ENCODE measurements at regions not wholly inside any gene's neighbourhood (a gene's known extent, or its start where the extent isn't known, plus 50 kb on each side); places are given as distances from the start of the nearest gene placed in this dataset.

DNA sequence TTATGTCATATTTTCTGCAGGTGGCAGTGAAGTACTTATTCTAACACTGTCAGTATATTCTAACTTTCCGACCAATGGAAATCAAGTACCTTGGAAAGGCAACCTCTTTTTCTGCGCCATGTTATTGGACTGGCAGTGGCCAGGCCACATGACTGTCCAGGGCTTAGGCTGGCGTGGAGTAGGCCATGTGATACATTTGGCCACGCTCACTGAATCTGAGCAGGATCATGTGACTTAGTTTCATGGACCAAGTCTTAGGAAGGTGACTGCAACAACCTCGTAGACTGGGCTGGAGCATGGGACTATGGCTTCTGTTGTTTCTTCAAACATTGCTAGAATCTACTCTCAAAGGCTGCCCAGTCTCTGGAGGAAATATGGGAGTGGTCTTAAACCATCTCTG lies 60.4 kb upstream of the HAAO start:
- in situ Hi-C loops (cut with MboI; ENCODE audit: low sequenced_read_pairs), result loop anchor here (10.0 kb wide), 1 partner anchor 632 kb away; no protein-coding TSS in a partner anchor

DNA sequence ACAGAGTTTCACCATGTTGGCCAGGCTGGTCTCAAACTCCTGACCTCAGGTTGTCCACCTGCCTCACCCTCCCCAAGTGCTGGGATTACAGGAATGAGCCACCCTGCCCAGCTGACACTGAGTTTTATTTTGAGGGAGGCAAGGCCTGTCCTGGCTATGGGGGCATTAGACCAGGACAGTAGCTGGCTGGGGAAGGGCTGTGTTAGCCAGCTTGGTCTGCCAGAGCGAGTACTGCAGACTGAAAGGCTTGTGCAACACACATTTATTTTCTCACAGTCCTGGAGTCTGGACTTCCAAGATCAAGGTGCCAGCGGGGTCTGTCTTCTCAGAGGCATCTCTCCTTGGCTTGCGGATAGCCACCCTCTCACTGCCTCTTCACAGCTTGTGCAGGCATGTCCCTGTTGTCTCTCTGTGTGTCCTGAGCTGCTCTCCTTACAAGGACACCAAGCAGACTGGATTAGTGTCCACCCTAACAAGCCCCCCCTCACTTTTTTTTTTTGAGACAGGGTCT lies 59.4 kb upstream of the HAAO start:
- in situ Hi-C loops (cut with MboI; ENCODE audit: low sequenced_read_pairs), result loop anchor here (10.0 kb wide), 1 partner anchor 633 kb away; no protein-coding TSS in a partner anchor

DNA sequence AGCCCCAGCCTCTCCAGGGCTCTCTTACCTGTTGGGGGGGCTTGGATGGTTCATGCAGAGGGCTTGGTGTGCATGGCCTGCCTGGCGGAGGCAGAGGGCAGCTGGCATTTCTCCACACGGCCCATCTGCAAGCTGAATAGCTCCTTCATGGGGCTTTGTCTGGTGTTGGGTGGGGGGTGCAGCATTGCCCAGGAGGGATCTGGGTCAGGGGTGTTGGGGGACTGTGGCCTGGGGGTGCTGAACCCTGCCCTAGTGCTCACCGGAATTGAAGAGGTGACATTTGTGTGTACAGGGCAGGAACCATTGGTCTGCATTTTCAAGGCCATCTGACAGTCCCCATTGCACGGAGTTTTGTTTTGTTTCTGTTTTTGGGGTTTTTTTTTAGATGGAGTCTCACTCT lies 58.8 kb upstream of the HAAO start:
- in situ Hi-C loops (cut with MboI; ENCODE audit: low sequenced_read_pairs), result loop anchor here (10.0 kb wide), 1 partner anchor 634 kb away; no protein-coding TSS in a partner anchor

DNA sequence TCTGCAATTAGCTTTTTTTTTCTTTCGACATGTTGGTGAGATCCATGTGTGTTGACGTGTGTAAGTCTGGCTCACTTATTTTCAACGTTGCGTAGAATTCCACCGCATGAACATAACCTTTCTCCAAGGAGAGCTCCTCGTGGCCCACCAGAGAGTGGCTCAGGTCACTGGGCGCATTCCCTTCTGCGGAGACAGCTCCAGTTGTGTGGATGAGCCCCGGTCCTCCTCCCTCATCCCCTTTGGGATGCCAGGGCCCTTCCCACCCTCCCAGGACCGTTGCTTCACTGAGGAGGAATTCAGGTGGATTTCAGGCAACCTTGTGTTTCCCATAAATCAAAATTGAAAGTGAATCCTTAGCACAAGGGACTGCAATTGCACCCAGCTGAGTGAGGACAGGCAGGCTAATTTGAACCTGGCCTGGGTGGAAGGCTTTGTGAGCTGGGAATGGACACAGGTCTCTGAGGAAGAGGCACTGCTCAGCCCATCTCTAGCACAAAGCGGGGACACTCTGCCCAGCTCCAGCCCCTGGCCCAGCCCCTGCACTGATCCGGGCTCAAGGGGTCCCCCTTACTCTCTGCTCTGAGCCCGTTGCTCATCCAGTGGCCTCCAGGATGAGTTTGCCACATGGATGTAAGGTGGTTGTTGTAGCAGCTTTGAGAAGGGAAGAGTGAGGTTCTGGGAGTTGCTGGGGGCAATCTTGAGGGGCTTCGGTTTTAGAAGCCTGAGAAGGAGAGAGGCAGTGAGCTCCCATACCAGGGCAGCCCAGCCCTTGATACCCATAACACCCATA lies 57.8 kb upstream of the HAAO start:
- in situ Hi-C loops (cut with MboI; ENCODE audit: low sequenced_read_pairs), result loop anchor here (10.0 kb wide), 1 partner anchor 635 kb away; no protein-coding TSS in a partner anchor

DNA sequence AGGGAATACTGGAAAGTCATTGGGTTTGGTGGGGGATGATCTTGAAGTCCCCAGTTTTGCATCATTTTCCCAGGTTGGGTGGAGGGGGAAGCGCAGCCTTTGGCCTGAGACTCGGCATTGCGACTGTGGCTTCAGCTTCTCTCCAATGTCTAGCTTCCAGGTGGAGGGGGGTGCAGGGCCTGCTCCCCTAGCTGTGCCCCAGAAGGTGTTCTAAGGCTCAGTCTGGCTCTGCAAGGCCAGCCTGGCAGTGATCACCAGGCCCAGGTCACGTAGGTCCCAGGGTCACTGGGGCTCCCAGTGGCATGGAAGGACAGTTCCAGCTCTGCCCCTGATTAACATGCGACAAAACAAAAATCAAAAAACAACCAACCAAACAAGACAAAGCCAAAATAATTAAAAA lies 56.9 kb upstream of the HAAO start:
- in situ Hi-C loops (cut with MboI; ENCODE audit: low sequenced_read_pairs), result no loop called here

DNA sequence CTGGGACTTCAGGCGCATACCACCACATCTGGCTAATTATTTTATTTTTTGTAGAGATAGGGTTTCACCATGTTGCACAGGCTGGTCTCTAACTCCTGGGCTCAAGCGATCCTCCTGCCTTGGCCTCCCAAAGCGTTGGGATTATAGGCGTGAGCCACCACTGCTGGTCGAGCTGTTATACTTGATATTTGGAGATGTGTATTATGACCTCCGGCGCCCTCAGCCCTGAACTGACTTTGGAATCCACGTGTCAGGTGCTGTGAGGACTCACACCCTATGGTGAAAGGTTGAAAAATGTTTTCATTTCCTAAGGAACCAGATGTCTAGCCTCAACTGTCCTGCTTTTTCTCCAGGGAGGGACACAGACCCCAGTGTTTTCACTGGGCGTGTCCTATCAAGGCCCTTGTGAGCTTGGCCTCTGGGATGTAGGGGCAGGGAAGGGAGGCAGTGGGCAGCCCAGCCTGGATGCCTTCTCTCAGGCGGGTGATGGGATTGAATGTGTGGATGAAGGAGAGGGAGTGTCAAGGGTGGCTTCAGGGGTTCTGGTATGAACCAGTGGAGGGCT lies 56.4 kb upstream of the HAAO start:
- in situ Hi-C loops (cut with MboI; ENCODE audit: low sequenced_read_pairs), result no loop called here

DNA sequence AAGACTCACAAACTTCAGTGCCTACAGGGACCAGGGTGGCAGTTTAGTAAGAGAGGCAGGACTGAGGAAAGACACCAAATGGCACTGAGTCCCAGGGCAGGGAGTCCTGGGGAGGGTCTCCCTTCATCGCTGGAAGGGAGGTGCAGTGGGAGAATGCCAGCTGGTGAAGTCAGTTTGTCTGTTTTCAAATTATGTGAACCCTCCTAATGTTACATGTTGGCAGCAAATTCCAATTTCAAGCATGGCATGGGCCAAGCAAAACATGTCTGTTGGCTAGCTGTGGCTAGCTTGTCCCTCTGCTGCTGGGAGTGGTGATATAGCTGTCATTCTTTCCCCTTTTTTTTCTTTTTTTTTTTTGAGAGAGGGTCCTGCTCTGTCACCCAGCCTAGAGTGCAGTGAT lies 55.9 kb upstream of the HAAO start:
- in situ Hi-C loops (cut with MboI; ENCODE audit: low sequenced_read_pairs), result no loop called here

DNA sequence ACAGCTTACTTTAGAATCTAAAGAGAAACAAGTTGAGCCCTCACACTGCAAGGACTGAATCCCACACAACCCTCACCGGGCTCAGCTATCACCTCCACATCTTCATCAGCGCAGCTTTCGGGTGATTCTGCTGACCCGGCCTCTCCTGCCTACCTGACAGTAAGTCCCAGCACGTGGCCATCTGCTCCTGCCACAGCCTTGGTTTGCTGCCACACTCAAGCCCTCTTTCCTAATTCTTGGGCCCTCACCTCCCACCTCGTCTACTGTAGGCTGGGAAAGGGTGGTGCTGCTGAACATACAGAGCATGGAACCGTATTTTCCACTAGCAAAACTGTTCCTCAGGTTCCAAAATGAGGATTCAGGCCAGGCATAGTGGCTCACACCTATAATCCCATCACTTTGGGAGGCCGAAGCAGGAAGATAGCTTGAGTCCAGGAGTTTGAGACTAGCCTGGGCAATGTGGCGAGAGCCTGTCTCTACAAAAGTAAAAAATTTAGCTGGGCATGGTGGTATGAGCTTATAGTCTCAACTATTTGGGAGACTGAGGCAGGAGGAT lies 55.3 kb upstream of the HAAO start:
- in situ Hi-C loops (cut with MboI; ENCODE audit: low sequenced_read_pairs), result no loop called here

DNA sequence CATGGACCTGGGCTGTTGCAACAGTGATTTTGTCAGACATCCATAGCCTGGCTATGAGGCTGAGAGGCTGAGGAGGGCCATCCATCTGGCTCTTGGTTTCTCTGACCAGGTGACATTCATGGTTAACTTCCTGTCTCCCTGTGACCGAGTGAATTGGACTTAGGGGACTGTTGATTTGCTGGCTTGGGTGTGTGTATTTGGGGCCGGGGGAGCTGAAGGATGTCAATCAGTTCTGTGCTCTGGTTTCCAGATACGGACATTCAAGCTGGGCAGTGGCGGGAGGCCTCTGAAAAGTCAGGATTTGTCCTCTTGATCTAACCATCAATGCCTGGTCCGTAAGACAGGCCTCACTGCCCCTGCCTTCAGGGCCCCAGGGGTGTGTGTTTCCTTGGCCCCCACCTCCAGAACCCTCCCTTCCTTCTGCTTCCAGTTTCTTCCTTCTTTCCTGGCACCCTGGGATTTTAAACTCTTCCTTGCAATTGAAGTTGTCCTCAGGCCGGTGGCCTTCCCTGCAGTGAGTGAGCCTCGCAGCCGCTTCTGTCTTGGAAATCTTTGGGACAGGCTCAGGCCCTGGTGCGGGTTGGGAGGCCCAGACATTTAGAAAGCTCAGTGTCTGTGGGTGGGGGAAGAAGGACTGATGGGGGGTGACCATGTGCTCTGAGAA lies 54.7 kb upstream of the HAAO start:
- in situ Hi-C loops (cut with MboI; ENCODE audit: low sequenced_read_pairs), result no loop called here

DNA sequence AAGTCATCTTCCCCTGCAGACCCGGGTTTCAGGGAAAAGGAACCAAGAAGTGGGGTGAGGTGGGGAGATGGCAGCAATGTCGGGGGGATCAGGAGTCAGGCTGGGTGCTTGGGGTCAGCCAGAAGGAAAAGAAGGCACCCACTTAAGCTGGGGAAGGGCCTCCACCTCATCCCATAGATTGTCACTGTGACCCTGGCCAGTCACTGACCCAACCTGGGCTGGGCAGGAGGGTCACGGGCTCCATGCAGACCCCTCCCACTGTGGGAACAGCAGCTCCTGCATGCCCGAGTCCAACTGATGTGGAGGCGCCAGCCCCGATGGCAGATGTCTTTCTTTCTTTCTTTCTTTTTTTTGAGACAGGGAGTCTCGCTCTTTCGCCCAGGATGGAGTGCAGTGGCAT lies 53.6 kb upstream of the HAAO start:
- in situ Hi-C loops (cut with MboI; ENCODE audit: low sequenced_read_pairs), result no loop called here

DNA sequence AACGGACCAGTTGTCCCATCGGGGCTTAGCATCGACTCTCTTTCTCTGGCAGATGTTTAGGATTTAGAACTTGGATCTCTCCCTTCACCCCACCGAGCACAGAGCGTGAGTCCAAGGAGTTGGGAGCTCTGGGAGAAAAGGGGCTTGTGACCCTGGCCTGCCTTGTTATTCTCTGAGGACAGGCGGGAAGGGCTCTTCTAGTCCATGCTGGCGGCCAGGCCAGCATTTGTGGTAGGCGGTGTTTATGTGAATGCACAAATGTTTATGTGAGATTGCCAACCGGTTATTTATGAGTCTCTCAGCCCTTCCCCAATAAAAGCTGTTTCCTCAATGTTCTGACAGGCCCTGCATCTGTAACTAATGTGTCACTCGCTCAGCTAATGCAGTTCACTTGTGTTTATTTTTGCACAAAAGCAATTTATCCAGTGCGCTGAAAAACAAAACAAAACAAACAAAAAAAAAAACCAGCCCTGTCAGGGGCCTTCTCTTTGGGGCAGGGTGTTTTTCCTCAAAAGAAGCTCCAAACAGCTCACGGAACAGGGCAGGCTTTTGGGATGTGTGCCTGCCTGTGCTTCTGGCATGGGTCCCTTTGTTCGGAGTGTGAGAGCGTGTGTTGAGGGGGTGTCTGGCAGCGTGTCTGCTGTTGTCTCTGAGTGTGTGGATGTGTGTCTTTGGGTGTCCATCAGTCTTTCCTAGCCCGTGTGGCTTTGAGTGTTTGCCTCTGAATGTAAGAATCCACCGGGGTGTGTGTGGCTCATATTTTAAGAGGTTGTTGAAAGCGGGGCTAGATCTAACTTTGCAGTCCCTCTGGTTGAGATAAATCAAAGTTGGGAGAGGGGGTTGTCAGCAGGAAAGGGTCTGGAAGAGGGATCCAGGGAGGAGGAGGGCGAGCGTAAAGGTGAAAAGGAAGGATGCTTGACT lies 52.8 kb upstream of the HAAO start:
- in situ Hi-C loops (cut with MboI; ENCODE audit: low sequenced_read_pairs), result no loop called here

DNA sequence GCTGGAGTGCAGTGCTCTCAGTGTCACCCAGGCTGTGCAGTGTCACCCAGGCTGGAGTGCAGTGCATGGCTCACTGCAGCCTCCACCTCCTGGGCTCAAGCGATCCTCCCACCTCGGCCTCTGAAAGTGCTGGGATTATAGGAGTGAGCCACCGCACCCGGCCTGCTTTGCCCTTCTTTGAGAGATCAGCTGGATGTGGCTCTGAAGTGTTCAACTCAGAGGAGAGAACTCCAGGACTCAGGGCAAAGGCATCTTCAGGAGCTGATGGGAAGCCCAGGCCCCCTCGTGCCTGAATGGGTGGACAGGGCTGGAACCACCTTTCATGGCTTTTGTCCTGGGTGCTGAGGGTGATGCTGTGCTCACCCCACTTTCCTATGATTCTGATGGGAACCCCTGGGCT lies 52.0 kb upstream of the HAAO start:
- in situ Hi-C loops (cut with MboI; ENCODE audit: low sequenced_read_pairs), result no loop called here

DNA sequence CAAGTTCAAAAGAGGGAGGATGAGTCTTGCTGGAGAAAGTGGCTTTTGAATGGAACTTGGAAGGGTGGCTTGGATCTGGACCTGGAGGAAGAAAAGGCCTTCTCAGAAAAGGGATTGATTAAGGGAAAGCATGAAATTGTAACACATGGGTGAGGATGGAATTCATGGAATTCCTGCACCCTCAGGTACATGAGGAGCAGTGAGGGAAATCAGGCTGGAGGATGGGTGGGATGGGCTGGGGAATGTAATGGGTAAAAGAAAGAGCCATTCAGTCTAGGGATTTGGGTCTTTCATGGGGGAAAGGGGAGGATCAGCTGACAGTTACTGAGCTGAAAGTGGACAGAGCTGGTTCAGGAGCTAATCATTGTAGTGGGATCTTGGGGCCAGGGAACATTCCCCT lies 51.2 kb upstream of the HAAO start:
- in situ Hi-C loops (cut with MboI; ENCODE audit: low sequenced_read_pairs), result no loop called here

DNA sequence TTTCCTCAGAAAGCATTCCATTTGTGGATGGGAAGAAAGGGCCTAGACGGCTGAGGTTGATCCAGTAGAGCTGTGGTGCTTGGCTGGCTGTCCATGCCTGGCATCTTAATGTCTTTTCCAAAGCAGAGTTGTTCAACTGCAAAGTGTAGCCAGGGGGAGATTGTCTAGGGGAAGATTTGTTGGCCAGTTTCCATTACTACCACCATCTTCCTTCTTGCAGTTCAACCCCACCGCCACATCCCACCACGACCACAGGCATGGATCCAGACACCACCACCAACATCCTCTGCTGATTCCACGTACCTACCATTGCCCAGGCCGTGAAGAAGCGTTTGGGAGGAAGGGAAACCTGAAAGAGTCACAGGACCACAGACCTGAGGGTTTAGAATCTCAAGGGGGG lies 50.7 kb upstream of the HAAO start:
- in situ Hi-C loops (cut with MboI; ENCODE audit: low sequenced_read_pairs), result no loop called here

DNA sequence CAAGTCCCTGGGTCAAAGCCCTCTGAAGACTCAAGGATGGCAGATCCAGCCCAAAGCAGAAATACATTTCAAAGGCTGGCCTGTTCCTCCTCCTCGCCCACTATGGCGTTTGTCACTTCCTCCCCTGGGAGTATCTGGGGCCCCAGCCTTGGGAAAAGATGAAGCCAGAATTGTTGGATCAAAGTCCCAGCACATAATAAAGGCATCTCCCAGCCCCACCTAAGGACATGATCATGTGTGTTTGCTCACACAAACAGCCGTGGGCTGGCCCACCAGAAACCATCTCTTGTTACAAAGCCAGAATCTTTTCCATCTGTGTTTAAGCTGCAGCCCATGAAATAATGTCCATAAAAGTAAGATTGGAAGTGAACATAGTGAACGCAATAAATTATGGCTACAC lies 50.1 kb upstream of the HAAO start:
- in situ Hi-C loops (cut with MboI; ENCODE audit: low sequenced_read_pairs), result no loop called here
